COLO829 (cell line): ENCODE measurements at regions not wholly inside any gene's neighbourhood (a gene's known extent, or its start where the extent isn't known, plus 50 kb on each side); places are given as distances from the start of the nearest gene placed in this dataset.
"Not testable (repeated sequence)": the region's sequence is repeated elsewhere in the genome, so short reads cannot be mapped to it uniquely, and the experiment has no call there.

Experiments
- DNase-seq: peaks from one replicate; pipeline ENCODE4 v3.0.0; 2012; ENCODE audit warnings: low spot score

GRCh38 chr3:95271395-95271794, 1208.5 kb downstream of the NSUN3 start:
- DNase-seq: no peak

GRCh38 chr3:95272166-95272565, 1209.3 kb downstream of the NSUN3 start:
- DNase-seq: no peak

GRCh38 chr3:95272781-95273180, 1209.9 kb downstream of the NSUN3 start:
- DNase-seq: no peak

GRCh38 chr3:95277613-95278012, 1214.8 kb downstream of the NSUN3 start:
- peak; percentile 7 for DNase-seq

GRCh38 chr3:95280711-95281352, 1218.0 kb downstream of the NSUN3 start:
- DNase-seq: no peak

- DNase-seq: peak; percentile 6
These were observed 1226.4 kb downstream of the NSUN3 start for GRCh38 chr3:95289295-95289694.

- DNase-seq: no peak
These were observed 1234.7 kb downstream of the NSUN3 start for GRCh38 chr3:95297581-95297980.

GRCh38 chr3:95302044-95302443, 1239.2 kb downstream of the NSUN3 start:
- no peak for DNase-seq

GRCh38 chr3:95310560-95310959, 1247.7 kb downstream of the NSUN3 start:
- no peak for DNase-seq

GRCh38 chr3:95311272-95311671, 1248.4 kb downstream of the NSUN3 start:
- DNase-seq: no peak

GRCh38 chr3:95312650-95313049, 1249.8 kb downstream of the NSUN3 start:
- DNase-seq: no peak

- no peak for DNase-seq
These were observed 1257.1 kb downstream of the NSUN3 start for GRCh38 chr3:95319921-95320494.

- no peak for DNase-seq
These were observed 1264.6 kb downstream of the NSUN3 start for GRCh38 chr3:95327478-95327877.

GRCh38 chr3:95333826-95334225, 1271.0 kb downstream of the NSUN3 start:
- peak; percentile 1 for DNase-seq

GRCh38 chr3:95334461-95334860, 1271.6 kb downstream of the NSUN3 start:
- DNase-seq: no peak

GRCh38 chr3:95335517-95335916, 1272.7 kb downstream of the NSUN3 start:
- no peak for DNase-seq

GRCh38 chr3:95338446-95338845, 1275.6 kb downstream of the NSUN3 start:
- no peak for DNase-seq

GRCh38 chr3:95341314-95341713, 1278.5 kb downstream of the NSUN3 start:
- DNase-seq: no peak

- no peak for DNase-seq
These were observed 1280.4 kb downstream of the NSUN3 start for GRCh38 chr3:95343228-95343627.

- DNase-seq: no peak
These were observed 1280.9 kb downstream of the NSUN3 start for GRCh38 chr3:95343767-95344166.

GRCh38 chr3:95347936-95348335, 1285.1 kb downstream of the NSUN3 start:
- DNase-seq: not testable (repeated sequence)

- DNase-seq: no peak
These were observed 1286.0 kb downstream of the NSUN3 start for GRCh38 chr3:95348879-95349278.

- DNase-seq: no peak
These were observed 1287.2 kb downstream of the NSUN3 start for GRCh38 chr3:95350049-95350448.

- DNase-seq: no peak
These were observed 1288.3 kb downstream of the NSUN3 start for GRCh38 chr3:95351158-95351557.
